DOHH2 (cell line): ENCODE measurements at regions not wholly inside any gene's neighbourhood (a gene's known extent, or its start where the extent isn't known, plus 50 kb on each side); places are given as distances from the start of the nearest gene placed in this dataset.

Experiments
- CTCF ChIP-seq: fragments of 200-600 bp; sonication (generic); IDR thresholded peaks from one replicate; pipeline ENCODE4 v1.5.1; 2014; ENCODE audit warnings: antibody characterized with exemption, mild to moderate bottlenecking, low read depth, low read length; ENCODE audit not compliant: poor library complexity, severe bottlenecking
- EZH2phosphoT487 ChIP-seq: fragments of 200-600 bp; sonication (generic); IDR thresholded peaks from 2 replicates; pipeline ENCODE4 v1.6.1; 2017; ENCODE audit warnings: borderline replicate concordance, mild to moderate bottlenecking, antibody characterized with exemption, low read length, moderate library complexity, mixed read lengths

- TF ChIP-seq CTCF: no peak
- no peak for TF ChIP-seq EZH2phosphoT487
Observed at GRCh38 chr3:67118122-67118521, 120.0 kb downstream of the KBTBD8 start.
